ENCODE measurements at regions not wholly inside any gene's neighbourhood (a gene's known extent, or its start where the extent isn't known, plus 50 kb on each side); places are given as distances from the start of the nearest gene placed in this dataset.
A peak's percentile ranks its signal among the peaks of the same experiment; 100 is the strongest.

- no peak overlapping the region for H2AFZ ChIP-seq (ENCODE audit: low read length)
- no peak overlapping the region for H3K4me2 ChIP-seq (ENCODE audit: extremely low read depth, insufficient read depth, low read length)
- no peak for DNase-seq (ENCODE audit: low read depth in 2 of 2)
- no peak for TF ChIP-seq EZH2 (IDR thresholded peaks at IDR 0.05; ENCODE audit: low read length, missing control alignments)
- TF ChIP-seq CTCF (conservative IDR thresholded peaks at IDR 0.05 in 1 of 2, IDR thresholded peaks at IDR 0.05 in 1 of 2; ENCODE audit: low read depth in 1 of 2, low read length in 2 of 2), result no peak
- no peaks in the 10 kb centered on the region for H3K79me2 ChIP-seq (ENCODE audit: control insufficient read depth, insufficient read depth, low read length)
- H3K9ac ChIP-seq (ENCODE audit: insufficient read depth, low read length), result no peak overlapping the region
- peaks cover 7% of the 10 kb centered on the region for H3K27me3 ChIP-seq (ENCODE audit: control insufficient read depth, insufficient read depth, low read length)
- H4K20me1 ChIP-seq (ENCODE audit: control insufficient read depth, extremely low read depth, insufficient read depth, low read length), result no peaks in the 10 kb centered on the region
- H3K4me1 ChIP-seq (ENCODE audit: control insufficient read depth, extremely low read depth, insufficient read depth, low read length), result no peaks in the 10 kb centered on the region
- H3K9me3 ChIP-seq (ENCODE audit: control insufficient read depth, insufficient read depth, low read depth, low read length), result no peaks in the 10 kb centered on the region
- H3K27ac ChIP-seq (ENCODE audit: insufficient read depth, low read length), result no peak overlapping the region
- no peaks in the 10 kb centered on the region for H3K36me3 ChIP-seq (ENCODE audit: control insufficient read depth, insufficient read depth, low read length)
- H3K4me3 ChIP-seq (replicated peaks in 1 of 4; ENCODE audit: control extremely low read depth in 1 of 4, insufficient read depth in 1 of 4, low read depth in 3 of 4, low read length in 4 of 4), result no peak overlapping the region
Measured at GRCh38 chr9:96113032-96113431, 188.9 kb downstream of the HSD17B3 start.

GRCh38 chr9:96109680-96110351, 192.2 kb downstream of the HSD17B3 start:
- no peak overlapping the region for H3K9ac ChIP-seq (ENCODE audit: insufficient read depth, low read length)
- no peaks in the 10 kb centered on the region for H3K79me2 ChIP-seq (ENCODE audit: control insufficient read depth, insufficient read depth, low read length)
- H3K27me3 ChIP-seq (ENCODE audit: control insufficient read depth, insufficient read depth, low read length), result no peaks in the 10 kb centered on the region
- H3K4me3 ChIP-seq (replicated peaks in 1 of 4; ENCODE audit: control extremely low read depth in 1 of 4, insufficient read depth in 1 of 4, low read depth in 3 of 4, low read length in 4 of 4), result no peak overlapping the region
- no peaks in the 10 kb centered on the region for H3K4me1 ChIP-seq (ENCODE audit: control insufficient read depth, extremely low read depth, insufficient read depth, low read length)
- H3K4me2 ChIP-seq (ENCODE audit: extremely low read depth, insufficient read depth, low read length), result no peak overlapping the region
- H2AFZ ChIP-seq (ENCODE audit: low read length), result no peak overlapping the region
- H4K20me1 ChIP-seq (ENCODE audit: control insufficient read depth, extremely low read depth, insufficient read depth, low read length), result no peaks in the 10 kb centered on the region
- TF ChIP-seq CTCF (conservative IDR thresholded peaks at IDR 0.05 in 1 of 2, IDR thresholded peaks at IDR 0.05 in 1 of 2; ENCODE audit: low read depth in 1 of 2, low read length in 2 of 2) (no peak), EZH2 (IDR thresholded peaks at IDR 0.05; ENCODE audit: low read length, missing control alignments) (no peak)
- H3K9me3 ChIP-seq (ENCODE audit: control insufficient read depth, insufficient read depth, low read depth, low read length), result no peaks in the 10 kb centered on the region
- no peaks in the 10 kb centered on the region for H3K36me3 ChIP-seq (ENCODE audit: control insufficient read depth, insufficient read depth, low read length)
- peak; percentile 70 to 71 for DNase-seq (ENCODE audit: low read depth in 2 of 2)
- no peak overlapping the region for H3K27ac ChIP-seq (ENCODE audit: insufficient read depth, low read length)

GRCh38 chr9:96108691-96109380, 193.1 kb downstream of the HSD17B3 start:
- Histone ChIP-seq H3K36me3 (ENCODE audit: control insufficient read depth, insufficient read depth, low read length) (no peaks in the 10 kb centered on the region), H3K27me3 (ENCODE audit: control insufficient read depth, insufficient read depth, low read length) (no peaks in the 10 kb centered on the region), H2AFZ (ENCODE audit: low read length) (no peak overlapping the region), H3K9ac (ENCODE audit: insufficient read depth, low read length) (no peak overlapping the region), H3K27ac (ENCODE audit: insufficient read depth, low read length) (no peak overlapping the region), H3K9me3 (ENCODE audit: control insufficient read depth, insufficient read depth, low read depth, low read length) (no peaks in the 10 kb centered on the region), H4K20me1 (ENCODE audit: control insufficient read depth, extremely low read depth, insufficient read depth, low read length) (no peaks in the 10 kb centered on the region), H3K79me2 (ENCODE audit: control insufficient read depth, insufficient read depth, low read length) (no peaks in the 10 kb centered on the region), H3K4me2 (ENCODE audit: extremely low read depth, insufficient read depth, low read length) (no peak overlapping the region), H3K4me1 (ENCODE audit: control insufficient read depth, extremely low read depth, insufficient read depth, low read length) (no peaks in the 10 kb centered on the region), H3K4me3 (replicated peaks in 1 of 4; ENCODE audit: control extremely low read depth in 1 of 4, insufficient read depth in 1 of 4, low read depth in 3 of 4, low read length in 4 of 4) (no peak overlapping the region)
- no peak for DNase-seq (ENCODE audit: low read depth in 2 of 2)
- TF ChIP-seq CTCF (conservative IDR thresholded peaks at IDR 0.05 in 1 of 2, IDR thresholded peaks at IDR 0.05 in 1 of 2; ENCODE audit: low read depth in 1 of 2, low read length in 2 of 2), result no peak
- TF ChIP-seq EZH2 (IDR thresholded peaks at IDR 0.05; ENCODE audit: low read length, missing control alignments), result no peak
